ENCODE measurements at regions not wholly inside any gene's neighbourhood (a gene's known extent, or its start where the extent isn't known, plus 50 kb on each side); places are given as distances from the start of the nearest gene placed in this dataset.

DNA sequence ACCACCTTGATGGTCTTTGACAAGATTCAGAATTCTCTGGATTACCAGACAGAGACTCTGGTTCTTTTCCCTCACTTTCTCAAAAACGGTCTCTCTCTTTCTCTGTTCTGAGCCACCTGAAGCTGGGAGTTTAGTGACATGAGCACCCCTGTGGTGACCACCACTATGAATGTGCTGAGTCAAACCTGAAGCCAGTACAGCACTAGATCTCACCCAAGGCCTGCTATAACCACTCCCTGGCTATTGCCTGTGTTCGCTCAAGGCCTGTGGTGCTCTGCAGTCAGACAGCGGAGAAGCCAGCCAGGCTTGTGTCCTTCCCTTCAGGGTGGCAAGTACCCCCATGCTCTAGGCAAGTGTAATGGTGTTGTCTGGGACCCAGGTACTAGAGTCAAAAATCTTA, 828.9 kb upstream of the NXPH2 start:
- no peak overlapping the region for H3K4me3 ChIP-seq (ENCODE audit: low read depth, low read length)
- TF ChIP-seq, protein P1, sequence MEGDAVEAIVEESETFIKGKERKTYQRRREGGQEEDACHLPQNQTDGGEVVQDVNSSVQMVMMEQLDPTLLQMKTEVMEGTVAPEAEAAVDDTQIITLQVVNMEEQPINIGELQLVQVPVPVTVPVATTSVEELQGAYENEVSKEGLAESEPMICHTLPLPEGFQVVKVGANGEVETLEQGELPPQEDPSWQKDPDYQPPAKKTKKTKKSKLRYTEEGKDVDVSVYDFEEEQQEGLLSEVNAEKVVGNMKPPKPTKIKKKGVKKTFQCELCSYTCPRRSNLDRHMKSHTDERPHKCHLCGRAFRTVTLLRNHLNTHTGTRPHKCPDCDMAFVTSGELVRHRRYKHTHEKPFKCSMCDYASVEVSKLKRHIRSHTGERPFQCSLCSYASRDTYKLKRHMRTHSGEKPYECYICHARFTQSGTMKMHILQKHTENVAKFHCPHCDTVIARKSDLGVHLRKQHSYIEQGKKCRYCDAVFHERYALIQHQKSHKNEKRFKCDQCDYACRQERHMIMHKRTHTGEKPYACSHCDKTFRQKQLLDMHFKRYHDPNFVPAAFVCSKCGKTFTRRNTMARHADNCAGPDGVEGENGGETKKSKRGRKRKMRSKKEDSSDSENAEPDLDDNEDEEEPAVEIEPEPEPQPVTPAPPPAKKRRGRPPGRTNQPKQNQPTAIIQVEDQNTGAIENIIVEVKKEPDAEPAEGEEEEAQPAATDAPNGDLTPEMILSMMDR (IDR thresholded peaks at IDR 0.05; ENCODE audit: insufficient read depth, low read depth, low read length, missing control alignments), result no peak
- DNase-seq (ENCODE audit: low read depth), result no peak

DNA sequence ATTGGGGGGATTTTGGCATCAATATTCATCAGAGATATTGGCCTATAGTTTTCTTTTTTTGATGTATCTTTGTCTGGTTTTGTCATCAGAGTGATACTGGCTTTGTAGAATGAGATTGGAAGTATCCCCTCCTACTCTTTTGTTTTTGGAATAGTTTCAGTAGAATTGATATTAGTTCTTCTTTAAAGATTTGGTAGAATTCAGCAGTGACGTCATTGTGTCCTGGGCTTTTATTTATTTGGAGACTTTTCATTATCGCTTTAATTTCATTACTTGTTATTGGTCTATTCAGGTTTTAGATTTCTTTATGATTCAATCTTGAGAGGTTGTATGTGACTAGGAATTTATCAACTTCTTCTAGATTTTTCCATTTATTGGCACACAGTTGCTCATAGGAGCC, 825.5 kb upstream of the NXPH2 start:
- no peak overlapping the region for H3K4me3 ChIP-seq (ENCODE audit: low read depth, low read length)
- TF ChIP-seq, protein P1 (IDR thresholded peaks at IDR 0.05; ENCODE audit: insufficient read depth, low read depth, low read length, missing control alignments), result no peak
- no peak for DNase-seq (ENCODE audit: low read depth)

DNA sequence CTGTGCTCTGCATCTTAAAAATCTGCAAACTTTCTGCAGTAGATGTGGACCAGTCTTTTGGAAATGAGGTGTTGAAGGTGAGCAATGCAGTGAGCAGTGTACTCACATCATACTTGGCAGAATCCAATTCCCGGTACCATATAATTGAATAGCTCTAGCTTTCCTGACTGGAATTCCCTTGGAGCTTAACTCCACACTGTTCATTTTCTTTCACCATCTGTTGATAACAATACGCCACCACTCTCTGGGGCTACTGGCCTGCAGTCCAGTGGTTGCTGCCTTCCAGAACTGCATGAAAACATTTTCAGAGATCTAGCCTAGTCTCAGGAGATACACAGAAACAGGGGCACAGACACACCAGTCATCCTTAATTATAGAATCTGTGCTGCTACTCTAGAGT, 820.0 kb upstream of the NXPH2 start:
- DNase-seq (ENCODE audit: low read depth), result no peak
- no peak overlapping the region for H3K4me3 ChIP-seq (ENCODE audit: low read depth, low read length)
- TF ChIP-seq, protein P1 (IDR thresholded peaks at IDR 0.05; ENCODE audit: insufficient read depth, low read depth, low read length, missing control alignments), result no peak

DNA sequence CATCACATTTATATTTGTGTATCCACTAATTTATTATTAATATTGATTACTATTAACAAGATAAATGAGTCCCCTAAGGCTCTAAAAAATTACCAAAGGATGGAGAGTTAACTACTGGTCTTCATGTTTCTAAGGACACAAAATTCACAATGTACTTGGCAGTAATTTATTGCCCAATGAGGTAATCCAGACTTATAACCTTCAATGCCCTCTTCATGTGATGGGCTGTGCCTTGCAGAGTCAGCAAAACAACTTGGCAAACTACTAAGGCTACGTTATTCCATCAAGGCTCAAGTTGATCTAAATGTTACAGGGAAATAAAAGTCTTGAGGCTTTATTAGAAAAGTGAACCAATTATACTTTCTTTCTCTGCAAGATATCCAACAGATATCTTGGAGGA, 804.9 kb upstream of the NXPH2 start:
- H3K4me3 ChIP-seq (ENCODE audit: low read depth, low read length), result no peak overlapping the region
- DNase-seq (ENCODE audit: low read depth), result no peak
- TF ChIP-seq, protein P1 (IDR thresholded peaks at IDR 0.05; ENCODE audit: insufficient read depth, low read depth, low read length, missing control alignments), result no peak

DNA sequence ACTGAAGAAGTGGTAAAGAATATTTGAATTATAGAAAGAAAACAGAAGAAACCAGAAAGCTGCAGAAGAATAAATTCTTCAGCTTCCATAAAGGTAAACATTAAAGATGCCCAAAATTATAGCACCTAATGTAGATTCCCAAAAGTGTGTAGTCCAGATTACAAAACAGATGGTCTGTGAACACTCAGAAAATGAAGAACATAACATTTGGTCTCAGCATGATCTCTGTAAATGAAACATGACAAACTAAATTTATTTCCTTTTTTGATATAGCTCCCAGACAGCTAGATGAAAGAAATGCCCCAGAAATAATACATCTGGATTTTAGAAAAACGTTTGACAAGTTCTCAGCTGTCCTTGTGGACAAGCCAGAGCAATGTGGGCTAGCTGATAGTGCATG, 794.2 kb upstream of the NXPH2 start:
- H3K4me3 ChIP-seq (ENCODE audit: low read depth, low read length), result no peak overlapping the region
- TF ChIP-seq, protein P1 (IDR thresholded peaks at IDR 0.05; ENCODE audit: insufficient read depth, low read depth, low read length, missing control alignments), result no peak
- DNase-seq (ENCODE audit: low read depth), result no peak

DNA sequence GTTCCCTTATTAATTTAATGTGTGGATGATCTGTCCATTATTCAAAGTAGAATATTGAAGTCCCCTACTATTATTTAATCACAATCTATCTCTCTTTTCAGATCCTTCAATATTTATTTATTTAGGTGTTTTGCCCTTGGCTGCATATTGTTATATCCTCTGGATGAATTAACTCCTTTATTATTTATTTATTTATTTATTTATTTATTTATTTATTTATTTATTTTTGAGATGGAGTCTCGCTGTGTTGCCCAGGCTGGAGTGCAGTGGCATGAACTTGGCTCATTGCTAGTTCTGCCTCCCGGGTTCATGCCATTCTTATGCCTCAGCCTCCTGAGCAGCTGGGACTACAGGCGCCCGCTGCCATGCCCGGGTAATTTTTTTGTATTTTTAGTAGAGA, 776.6 kb upstream of the NXPH2 start:
- TF ChIP-seq, protein P1 (IDR thresholded peaks at IDR 0.05; ENCODE audit: insufficient read depth, low read depth, low read length, missing control alignments), result no peak
- no peak overlapping the region for H3K4me3 ChIP-seq (ENCODE audit: low read depth, low read length)
- DNase-seq (ENCODE audit: low read depth), result no peak

DNA sequence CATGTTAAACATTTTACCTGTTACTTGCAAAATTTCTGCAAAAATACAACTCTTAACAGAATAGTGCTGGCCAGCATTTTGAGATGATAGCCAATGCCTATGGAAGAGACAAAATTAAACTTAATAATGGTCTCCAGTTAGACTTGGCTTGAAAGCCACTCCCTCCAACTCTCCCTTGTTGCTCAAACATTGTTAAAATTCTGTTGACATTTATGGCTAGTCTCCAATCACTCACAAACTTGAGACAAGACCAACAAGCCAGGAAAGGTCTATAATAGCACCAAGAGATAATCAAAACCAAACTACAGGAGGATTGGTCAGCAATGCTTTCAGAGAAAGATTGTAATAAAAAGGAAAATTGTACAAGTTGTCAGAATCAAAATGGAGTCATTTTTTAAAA, 770.7 kb upstream of the NXPH2 start:
- no peak for DNase-seq (ENCODE audit: low read depth)
- H3K4me3 ChIP-seq (ENCODE audit: low read depth, low read length), result no peak overlapping the region
- TF ChIP-seq, protein P1 (IDR thresholded peaks at IDR 0.05; ENCODE audit: insufficient read depth, low read depth, low read length, missing control alignments), result no peak

Data from GM12865 (cell line).